SU-DHL-6 (cell line): ENCODE measurements at regions not wholly inside any gene's neighbourhood (a gene's known extent, or its start where the extent isn't known, plus 50 kb on each side); places are given as distances from the start of the nearest gene placed in this dataset.

Experiments used
- CTCF ChIP-seq: fragments of 200-600 bp; sonication (generic); IDR thresholded peaks from one replicate; pipeline ENCODE4 v1.5.1; 2017; ENCODE audit warnings: antibody characterized with exemption, mild to moderate bottlenecking, low read length, moderate library complexity; ENCODE audit not compliant: insufficient read depth, poor library complexity, severe bottlenecking
- EZH2phosphoT487 ChIP-seq: fragments of 200-600 bp; sonication (generic), shearing (Covaris generic); conservative IDR thresholded peaks from 2 replicates; pipeline ENCODE4 v1.6.1; 2018; ENCODE audit warnings: mild to moderate bottlenecking, antibody characterized with exemption, low read length, moderate library complexity, mixed read lengths

- TF ChIP-seq CTCF (no peak), EZH2phosphoT487 (no peak)
Observed at GRCh38 chr9:30476826-30477225, 1907.6 kb upstream of the ACO1 start.
